Fibroblast of lung (primary cell): ENCODE measurements at regions not wholly inside any gene's neighbourhood (a gene's known extent, or its start where the extent isn't known, plus 50 kb on each side); places are given as distances from the start of the nearest gene placed in this dataset.

Experiments
- DNase-seq, 2 donors: peaks; one replicate each; pipeline versions ENCODE4 v3.0.0 to v3.0.0-alpha.2; 2010; ENCODE audit warnings: low read depth in 2 of 2
- H2AFZ ChIP-seq: 2 replicates; pipeline ENCODE4 v1.5.1; 2012; ENCODE audit warnings: low read length, control low read depth, inconsistent platforms
- H3K27ac ChIP-seq: 2 replicates; pipeline ENCODE4 v1.5.1; 2011; ENCODE audit warnings: low read length, control low read depth; ENCODE audit not compliant: insufficient read depth
- H3K27me3 ChIP-seq: 2 replicates; pipeline ENCODE4 v1.5.1; 2011; ENCODE audit warnings: mild to moderate bottlenecking, low read length; ENCODE audit not compliant: control insufficient read depth, insufficient read depth
- H3K36me3 ChIP-seq: 2 replicates; pipeline ENCODE4 v1.5.1; 2011; ENCODE audit warnings: low read length; ENCODE audit not compliant: control insufficient read depth, insufficient read depth
- H3K4me1 ChIP-seq: 2 replicates; pipeline ENCODE4 v1.5.1; 2011; ENCODE audit warnings: low read length; ENCODE audit not compliant: control insufficient read depth, insufficient read depth; ENCODE audit errors: extremely low read depth
- H3K4me2 ChIP-seq: 2 replicates; pipeline ENCODE4 v1.5.1; 2011; ENCODE audit warnings: low read length, control low read depth; ENCODE audit not compliant: insufficient read depth; ENCODE audit errors: extremely low read depth
- H3K4me3 ChIP-seq, 4 experiments: fragments of 200-600 bp in 1 of 4; sonication (generic) in 1 of 4; replicated peaks in 1 of 4; 2 replicates each; pipeline ENCODE4 v1.5.1; 2011 to 2016; ENCODE audit warnings: low read length in 4 of 4, low read depth in 3 of 4, mild to moderate bottlenecking in 3 of 4, control low read depth in 2 of 4, inconsistent platforms in 1 of 4, mixed read lengths in 1 of 4; ENCODE audit not compliant: insufficient read depth in 1 of 4; ENCODE audit errors: control extremely low read depth in 1 of 4
- H3K79me2 ChIP-seq: 2 replicates; pipeline ENCODE4 v1.5.1; 2012; ENCODE audit warnings: mild to moderate bottlenecking, low read length, inconsistent platforms; ENCODE audit not compliant: control insufficient read depth, insufficient read depth
- H3K9ac ChIP-seq: 2 replicates; pipeline ENCODE4 v1.5.1; 2011; ENCODE audit warnings: mild to moderate bottlenecking, low read length, control low read depth; ENCODE audit not compliant: insufficient read depth
- H3K9me3 ChIP-seq: 2 replicates; pipeline ENCODE4 v1.5.1; 2012; ENCODE audit warnings: low read depth, low read length; ENCODE audit not compliant: control insufficient read depth, insufficient read depth
- H4K20me1 ChIP-seq: 2 replicates; pipeline ENCODE4 v1.5.1; 2011; ENCODE audit warnings: low read length; ENCODE audit not compliant: control insufficient read depth, insufficient read depth; ENCODE audit errors: extremely low read depth
- EZH2 ChIP-seq: IDR thresholded peaks from 2 replicates; pipeline ENCODE4 v1.5.1; 2012; ENCODE audit warnings: low read length, control low read depth, mild to moderate bottlenecking; ENCODE audit errors: missing control alignments
- TF ChIP-seq, protein P1 (sequence below), 2 donors: IDR thresholded peaks in 1 of 2; conservative IDR thresholded peaks in 1 of 2; 1 replicate in 1 of 2; 2 replicates in 1 of 2; pipeline ENCODE4 v1.5.1; 2011 to 2012; ENCODE audit warnings: low read length in 2 of 2, control low read depth in 1 of 2, inconsistent platforms in 1 of 2, low read depth in 1 of 2, mild to moderate bottlenecking in 1 of 2

GRCh38 chr3:176661432-176661964, 535.8 kb downstream of the TBL1XR1 start:
- Histone ChIP-seq H3K4me1 (peaks cover 2% of the 10 kb centered on the region), H3K4me2 (no peak overlapping the region), H2AFZ (no peak overlapping the region), H3K36me3 (no peaks in the 10 kb centered on the region), H3K27me3 (no peaks in the 10 kb centered on the region), H3K9me3 (no peaks in the 10 kb centered on the region), H3K4me3 (no peak overlapping the region), H3K79me2 (no peaks in the 10 kb centered on the region), H4K20me1 (no peaks in the 10 kb centered on the region), H3K9ac (no peak overlapping the region), H3K27ac (no peak overlapping the region)
- no peak for TF ChIP-seq EZH2
- TF ChIP-seq, protein P1, sequence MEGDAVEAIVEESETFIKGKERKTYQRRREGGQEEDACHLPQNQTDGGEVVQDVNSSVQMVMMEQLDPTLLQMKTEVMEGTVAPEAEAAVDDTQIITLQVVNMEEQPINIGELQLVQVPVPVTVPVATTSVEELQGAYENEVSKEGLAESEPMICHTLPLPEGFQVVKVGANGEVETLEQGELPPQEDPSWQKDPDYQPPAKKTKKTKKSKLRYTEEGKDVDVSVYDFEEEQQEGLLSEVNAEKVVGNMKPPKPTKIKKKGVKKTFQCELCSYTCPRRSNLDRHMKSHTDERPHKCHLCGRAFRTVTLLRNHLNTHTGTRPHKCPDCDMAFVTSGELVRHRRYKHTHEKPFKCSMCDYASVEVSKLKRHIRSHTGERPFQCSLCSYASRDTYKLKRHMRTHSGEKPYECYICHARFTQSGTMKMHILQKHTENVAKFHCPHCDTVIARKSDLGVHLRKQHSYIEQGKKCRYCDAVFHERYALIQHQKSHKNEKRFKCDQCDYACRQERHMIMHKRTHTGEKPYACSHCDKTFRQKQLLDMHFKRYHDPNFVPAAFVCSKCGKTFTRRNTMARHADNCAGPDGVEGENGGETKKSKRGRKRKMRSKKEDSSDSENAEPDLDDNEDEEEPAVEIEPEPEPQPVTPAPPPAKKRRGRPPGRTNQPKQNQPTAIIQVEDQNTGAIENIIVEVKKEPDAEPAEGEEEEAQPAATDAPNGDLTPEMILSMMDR (conservative IDR thresholded peaks at IDR 0.05 in 1 of 2, IDR thresholded peaks at IDR 0.05 in 1 of 2; ENCODE audit: low read depth in 1 of 2, low read length in 2 of 2): no peak
- no peak for DNase-seq

- H3K27ac ChIP-seq: no peak overlapping the region
- no peaks in the 10 kb centered on the region for H3K27me3 ChIP-seq
- DNase-seq: no peak
- no peaks in the 10 kb centered on the region for H3K9me3 ChIP-seq
- H3K9ac ChIP-seq: no peak overlapping the region
- H3K4me2 ChIP-seq: no peak overlapping the region
- TF ChIP-seq EZH2: no peak
- TF ChIP-seq, protein P1 (conservative IDR thresholded peaks at IDR 0.05 in 1 of 2, IDR thresholded peaks at IDR 0.05 in 1 of 2; ENCODE audit: low read depth in 1 of 2, low read length in 2 of 2): no peak
- H3K79me2 ChIP-seq: no peaks in the 10 kb centered on the region
- H3K4me3 ChIP-seq: no peak overlapping the region
- H4K20me1 ChIP-seq: no peaks in the 10 kb centered on the region
- H2AFZ ChIP-seq: no peak overlapping the region
- H3K4me1 ChIP-seq: no peaks in the 10 kb centered on the region
- H3K36me3 ChIP-seq: no peaks in the 10 kb centered on the region
These were observed 541.7 kb downstream of the TBL1XR1 start for GRCh38 chr3:176655404-176656094.

GRCh38 chr3:176651622-176652021, 545.7 kb downstream of the TBL1XR1 start:
- H3K9me3 ChIP-seq: no peaks in the 10 kb centered on the region
- no peaks in the 10 kb centered on the region for H3K27me3 ChIP-seq
- DNase-seq: no peak
- H3K79me2 ChIP-seq: no peaks in the 10 kb centered on the region
- no peaks in the 10 kb centered on the region for H4K20me1 ChIP-seq
- TF ChIP-seq, protein P1 (conservative IDR thresholded peaks at IDR 0.05 in 1 of 2, IDR thresholded peaks at IDR 0.05 in 1 of 2; ENCODE audit: low read depth in 1 of 2, low read length in 2 of 2): no peak
- TF ChIP-seq EZH2: no peak
- H3K36me3 ChIP-seq: no peaks in the 10 kb centered on the region
- no peak overlapping the region for H3K27ac ChIP-seq
- no peak overlapping the region for H3K4me3 ChIP-seq
- H3K9ac ChIP-seq: no peak overlapping the region
- H3K4me2 ChIP-seq: no peak overlapping the region
- H3K4me1 ChIP-seq: no peaks in the 10 kb centered on the region
- H2AFZ ChIP-seq: no peak overlapping the region
